Anterior cingulate cortex (tissue), 58 donors: ENCODE measurements at regions not wholly inside any gene's neighbourhood (a gene's known extent, or its start where the extent isn't known, plus 50 kb on each side); places are given as distances from the start of the nearest gene placed in this dataset.

ENCODE experiments used
- DNase-seq, 58 donors: peaks; one replicate each; lab custom pipeline; 2025; lab: John Stamatoyannopoulos, UW

DNA sequence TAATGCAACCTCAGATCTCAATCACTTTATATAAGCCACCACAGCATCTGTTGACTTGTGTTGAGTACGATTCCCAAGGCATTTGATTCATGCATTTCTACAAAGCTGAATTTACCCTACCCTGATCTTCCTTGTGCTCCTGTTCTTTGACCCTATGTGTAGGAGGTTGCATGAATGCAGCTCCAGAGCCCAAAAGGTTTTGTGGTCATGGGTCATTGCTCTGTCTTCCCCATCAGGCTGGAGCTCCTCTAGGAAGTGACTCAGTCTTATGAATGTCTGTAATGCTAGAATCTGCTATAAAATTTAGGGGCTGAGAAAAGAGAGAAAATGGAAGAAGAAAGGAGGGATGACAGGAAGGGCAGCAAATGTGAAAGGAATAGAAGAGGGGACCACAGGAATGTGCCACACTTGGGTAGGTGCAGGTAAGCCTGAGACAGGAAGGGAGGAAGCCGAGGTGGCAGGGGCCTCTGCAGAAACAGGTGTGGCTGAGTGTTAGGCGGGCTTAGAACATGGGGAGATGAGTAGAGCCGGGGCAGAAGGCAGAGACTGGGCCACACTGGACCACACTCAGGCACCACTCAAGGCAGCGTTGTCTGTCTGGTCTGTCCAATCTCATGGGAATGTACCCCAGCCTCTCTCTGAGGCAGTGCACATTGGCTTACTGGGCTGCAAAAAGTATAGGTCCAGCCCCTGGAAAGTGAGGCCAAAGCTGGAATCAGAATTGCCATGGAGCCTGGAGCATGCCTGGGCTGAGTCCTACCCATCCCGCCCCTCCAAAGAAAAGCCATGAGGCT, 334.1 kb downstream of the BCL11B start:
- no peak for DNase-seq

DNA sequence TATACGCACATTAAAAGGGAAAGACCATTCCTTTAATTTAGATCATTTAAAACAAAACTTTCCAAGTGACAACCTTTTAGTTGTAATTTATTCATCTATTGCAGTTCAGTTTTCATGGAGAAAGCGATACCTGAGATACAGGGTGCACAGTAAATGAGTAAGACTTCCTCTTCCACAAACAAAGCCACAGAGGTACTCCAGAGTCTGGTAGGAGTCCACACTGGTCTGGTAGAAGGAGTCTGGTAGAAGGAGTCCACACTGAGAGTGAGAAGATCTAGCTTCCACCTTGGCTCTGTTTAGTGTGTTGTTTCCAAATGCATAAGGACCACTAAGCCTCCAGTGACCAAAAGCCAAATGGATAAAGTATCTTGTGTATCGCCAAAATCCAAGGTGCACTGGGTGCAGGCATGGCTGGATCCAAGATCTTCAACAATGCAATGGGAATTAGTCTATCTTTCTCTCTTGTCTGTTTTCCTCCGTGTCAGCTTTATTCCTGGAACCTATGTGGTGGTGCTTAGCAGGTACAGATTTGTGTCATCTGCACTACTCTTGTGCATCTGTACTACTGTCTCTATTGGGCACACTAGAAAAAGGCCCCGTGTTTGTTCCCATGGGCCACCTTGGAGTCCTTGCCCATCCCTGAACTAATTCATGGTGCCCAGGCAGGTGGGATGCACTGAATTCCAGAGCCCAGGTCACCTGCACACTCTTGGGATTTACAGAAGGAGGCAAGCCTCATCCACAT, 331.1 kb downstream of the BCL11B start:
- no peak for DNase-seq

DNA sequence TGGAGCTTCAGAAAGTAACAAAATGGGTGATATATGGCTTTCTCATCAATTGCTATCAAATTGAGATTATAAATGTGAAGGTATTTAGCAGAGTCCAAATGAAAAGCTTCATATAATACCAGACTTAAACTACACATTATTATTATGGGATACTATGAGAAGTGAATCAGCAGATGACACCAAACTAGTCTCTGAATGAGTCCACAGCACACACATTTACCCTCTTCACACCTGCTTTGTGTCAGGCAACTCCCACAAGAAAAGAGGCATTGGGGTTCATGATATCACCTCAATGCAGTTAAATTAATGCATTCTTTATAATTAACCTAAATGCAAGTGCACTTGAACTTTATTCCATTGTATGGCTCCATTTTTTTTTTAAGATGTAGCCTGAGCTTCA, 330.5 kb downstream of the BCL11B start:
- DNase-seq, result no peak

DNA sequence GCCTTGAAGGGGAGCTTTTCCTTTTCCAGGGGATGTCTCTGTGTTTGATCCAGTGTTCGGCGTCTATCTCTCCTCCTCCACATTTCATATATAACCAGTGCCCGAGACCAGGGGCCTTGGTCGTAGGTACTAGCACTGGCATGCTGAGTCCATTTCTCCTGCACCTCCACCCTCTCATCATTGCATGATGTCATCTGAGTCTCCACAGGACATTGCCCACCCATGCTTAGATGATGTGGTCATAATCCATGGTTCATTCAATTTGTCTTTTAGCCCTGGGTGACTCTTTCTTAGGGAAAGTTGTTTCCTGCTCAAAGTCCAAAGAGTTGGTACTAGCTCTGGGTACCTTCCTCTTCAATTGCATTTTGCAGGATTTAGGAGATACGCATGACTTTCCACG, 328.1 kb downstream of the BCL11B start:
- no peak for DNase-seq

DNA sequence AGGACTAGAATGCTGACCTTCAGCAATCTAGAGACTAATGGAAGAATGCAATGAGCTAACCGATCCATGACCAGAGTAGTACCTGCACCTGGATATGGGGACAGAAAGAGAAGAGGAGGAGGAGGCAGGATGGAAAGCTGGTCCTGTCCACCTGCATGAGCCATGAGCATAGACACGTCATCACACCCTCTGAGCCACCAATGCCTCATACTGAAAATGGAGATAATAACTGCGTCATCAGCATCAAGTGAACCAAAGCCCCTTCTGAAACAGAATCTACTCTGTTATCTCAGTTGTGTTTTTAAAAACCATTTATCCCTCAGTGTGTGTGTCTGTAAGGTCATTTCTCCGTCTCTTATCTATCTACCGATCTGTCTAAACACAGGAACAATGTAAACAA, 327.0 kb downstream of the BCL11B start:
- DNase-seq, result no peak

DNA sequence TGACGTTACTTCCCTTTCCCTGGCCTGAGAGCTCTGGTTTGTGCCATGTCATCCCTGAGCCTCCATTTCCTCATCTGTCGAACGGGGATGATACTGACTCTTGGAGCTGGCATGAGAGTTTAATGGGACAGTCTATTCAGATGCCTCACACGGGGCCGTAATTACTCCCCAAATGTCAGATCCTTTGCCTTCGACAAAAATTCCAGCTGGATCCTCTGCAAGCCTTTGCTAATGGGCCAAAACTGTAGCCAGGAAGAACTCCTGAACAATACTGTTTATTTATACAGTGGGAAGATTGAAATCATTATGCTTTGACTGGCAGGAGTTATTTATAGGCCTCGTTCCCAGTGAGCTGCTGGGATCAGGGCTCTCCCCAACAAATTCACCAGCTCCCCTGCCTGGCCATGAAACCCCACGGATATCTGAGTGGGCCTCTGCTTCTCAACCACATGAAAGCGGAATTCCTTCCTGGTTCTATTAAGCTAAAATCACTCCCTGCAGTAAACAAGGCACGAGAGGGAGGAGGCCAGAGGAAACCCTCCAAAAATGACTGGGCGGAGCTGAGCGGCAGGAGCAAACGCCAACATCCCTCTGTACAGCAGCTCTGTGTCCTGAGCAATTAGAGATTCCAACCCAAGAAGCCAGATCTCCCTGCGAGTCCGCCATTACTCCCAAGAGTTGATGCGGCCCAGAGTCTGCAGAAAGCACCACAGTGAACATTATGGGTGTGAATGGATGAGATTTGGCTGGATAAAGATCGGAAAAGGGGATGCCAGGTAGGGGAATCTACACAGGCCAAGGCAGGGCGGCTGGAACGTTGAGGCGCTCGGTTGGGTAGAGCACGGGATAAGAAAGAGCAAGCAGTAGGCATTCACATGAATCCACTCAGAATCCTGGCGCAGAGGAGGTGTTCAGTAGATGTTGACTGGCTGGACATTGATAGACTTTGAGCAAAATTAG, 326.1 kb downstream of the BCL11B start:
- no peak for DNase-seq

DNA sequence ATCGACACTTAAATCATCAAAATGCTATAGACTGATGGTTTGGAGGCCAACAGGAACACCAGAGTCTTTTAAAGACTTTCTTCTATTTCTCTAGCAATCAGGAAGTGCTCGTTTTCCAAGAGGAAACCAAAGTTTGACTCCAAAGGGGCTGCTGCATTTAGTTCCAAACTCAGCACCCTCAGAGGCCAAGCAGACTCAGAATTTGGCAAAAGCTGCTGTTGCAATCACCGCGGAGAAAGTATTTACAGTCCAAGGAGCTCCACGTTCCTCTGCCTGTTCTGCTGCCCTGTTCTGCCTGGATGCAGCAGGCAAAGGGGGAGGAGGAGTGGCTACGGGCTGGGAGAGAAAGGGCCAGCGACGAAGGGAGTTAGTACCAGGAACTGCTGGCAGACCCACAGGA, 325.1 kb downstream of the BCL11B start:
- peak in 1 of 58 donors; percentile 24 for DNase-seq

DNA sequence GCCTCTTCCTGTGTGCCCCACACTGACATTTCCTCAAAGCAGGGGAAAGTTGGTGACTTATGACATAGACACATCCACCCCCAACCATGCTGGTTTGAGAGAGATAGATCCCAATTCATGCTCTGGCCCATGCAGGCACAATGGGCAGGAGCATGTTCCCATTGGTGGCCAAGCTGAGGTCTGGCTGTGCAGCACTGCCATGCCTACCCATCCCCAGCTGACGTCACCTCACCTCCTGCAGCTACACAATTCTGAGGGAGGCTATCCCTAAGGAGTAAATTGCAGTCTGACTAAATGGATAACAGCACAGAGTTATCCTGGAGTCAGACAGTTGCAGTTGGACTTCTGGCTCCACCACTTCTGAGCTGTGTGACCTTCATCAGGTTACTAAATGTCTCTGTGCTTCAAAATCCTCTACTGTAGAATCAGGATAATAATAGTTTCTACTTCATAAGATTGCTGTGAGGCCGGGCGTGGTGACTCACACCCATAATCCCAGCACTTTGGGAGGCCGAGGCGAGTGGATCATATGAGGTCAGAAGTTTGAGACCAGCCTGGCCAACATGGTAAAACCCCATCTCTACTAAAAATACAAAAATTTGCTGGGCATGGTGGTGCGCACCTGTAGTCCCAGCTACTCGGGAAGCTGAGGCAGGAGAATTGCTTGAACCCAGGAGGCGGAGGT, 323.9 kb downstream of the BCL11B start:
- DNase-seq, result no peak

DNA sequence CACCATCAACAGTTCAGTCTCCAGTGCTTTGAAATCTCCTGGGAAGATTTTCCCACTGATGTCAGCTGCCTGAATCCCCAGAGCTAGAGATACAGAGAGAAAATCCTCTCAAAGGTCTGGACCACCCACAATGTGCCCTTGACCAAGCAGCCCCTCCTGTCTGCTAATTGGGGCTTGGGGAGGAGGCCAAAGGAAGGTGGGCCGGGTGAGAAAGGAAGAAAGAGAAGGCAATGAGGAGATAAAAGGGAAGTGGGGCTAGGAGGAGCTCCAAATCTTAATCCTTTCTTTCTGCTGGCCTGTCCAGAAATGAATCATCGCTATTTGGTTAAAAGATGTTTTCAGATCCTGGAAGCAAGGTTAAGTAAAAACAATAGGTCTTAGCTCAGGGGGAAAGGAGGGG, 322.9 kb downstream of the BCL11B start:
- no peak for DNase-seq

DNA sequence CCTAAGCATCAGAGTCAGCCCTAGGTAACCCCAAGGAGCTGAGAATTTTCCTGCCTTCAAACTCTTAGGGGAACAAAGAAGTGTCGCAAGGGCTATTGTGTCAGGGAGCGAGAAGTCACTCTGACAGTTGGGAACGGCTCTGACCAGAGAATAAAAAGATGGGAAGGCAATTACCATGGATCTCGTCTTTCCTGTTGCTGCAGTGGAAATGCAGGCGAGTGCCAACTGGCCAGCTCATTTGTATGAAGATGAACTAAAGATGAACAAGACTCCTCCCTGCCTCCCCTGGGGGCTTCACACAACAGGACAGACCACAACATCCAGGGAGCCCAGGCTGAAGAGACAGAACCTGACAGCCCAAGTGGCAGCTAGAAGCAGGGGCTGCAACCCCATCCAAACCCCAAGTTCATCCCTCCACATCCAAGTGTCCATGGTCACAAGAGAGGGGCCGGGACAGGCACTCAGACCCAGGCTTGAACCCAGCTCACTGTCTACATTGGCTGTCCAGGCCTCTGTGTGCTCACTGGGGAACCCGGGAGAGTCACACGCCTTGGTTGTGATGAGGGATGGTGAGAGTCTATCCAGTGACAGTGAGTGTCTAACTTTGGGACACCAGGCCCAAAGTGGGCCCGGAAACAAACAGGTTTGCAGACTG, 322.4 kb downstream of the BCL11B start:
- DNase-seq, result no peak

DNA sequence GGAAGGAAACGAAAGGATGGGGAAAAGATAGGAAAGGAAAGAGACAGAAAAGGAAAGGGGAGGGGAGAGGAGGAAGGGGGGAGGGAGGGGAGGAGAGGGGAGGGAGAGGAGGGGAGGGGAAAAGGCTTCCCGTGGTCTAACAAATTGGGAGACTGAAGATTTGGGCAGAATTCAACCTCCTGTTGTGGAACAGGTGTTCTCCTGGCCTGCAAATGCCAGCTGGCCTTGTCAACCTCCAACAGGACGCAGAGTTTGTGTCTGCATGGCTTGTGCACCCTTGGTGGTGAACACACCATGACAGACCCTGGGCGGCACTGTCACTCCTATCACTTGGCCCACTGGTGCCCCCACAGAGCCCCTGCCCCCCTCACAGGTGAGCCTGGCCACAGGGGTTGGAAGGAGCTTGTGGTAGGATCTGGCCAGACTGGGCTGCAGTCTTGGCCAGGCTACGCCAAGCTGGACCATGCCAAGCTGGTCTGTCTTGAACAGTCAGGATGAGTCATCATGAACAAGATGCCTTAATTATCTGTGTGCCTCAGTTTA, 321.6 kb downstream of the BCL11B start:
- DNase-seq, result no peak

DNA sequence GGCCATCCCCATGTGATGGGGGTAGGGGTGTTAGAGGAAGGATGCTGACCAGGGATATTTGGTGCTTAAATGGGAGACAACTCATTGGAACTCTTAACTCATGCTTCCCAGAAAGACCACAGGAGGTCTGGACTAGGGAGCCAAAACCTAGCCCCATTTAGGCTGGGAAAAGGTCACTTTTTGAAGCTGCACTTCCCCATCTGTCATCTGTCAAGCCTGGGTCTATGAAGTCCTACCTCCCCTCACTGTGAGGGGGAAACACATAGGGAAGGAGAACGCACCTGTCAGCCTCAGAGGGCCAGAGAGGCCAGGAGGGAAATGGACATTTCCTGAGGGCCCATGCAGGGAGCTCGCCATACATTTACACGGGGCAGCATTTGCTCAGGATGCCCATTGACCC, 321.0 kb downstream of the BCL11B start:
- no peak for DNase-seq

DNA sequence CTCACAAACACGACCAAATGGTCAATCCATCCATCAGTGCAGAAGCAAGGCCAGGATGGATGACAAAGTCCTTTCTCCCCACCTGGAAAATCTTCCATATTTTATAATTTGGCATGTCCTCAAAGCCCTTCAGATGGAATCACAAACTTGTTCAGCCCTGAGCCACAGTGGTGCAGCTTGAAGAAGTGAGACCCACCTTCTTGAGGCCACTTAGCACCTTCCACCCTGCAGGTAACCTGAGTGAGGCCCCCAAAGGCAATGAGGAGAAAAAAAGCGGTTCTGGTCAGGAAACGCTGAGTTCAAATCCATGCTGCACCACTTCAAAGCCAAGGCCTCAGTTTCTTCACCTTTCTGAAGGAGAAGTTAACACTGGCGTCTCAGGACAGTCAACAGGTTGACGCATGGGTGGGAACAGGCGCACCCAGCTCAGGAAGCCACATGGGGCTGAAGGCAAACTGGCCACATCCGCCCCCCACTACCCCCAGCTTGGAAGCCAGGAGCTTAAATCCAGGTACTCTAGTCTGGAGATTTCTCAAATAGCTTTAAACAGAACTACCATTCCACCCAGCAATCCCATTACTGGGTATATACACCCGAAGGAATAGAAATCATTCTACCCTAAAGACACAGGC, 320.4 kb downstream of the BCL11B start:
- no peak for DNase-seq

DNA sequence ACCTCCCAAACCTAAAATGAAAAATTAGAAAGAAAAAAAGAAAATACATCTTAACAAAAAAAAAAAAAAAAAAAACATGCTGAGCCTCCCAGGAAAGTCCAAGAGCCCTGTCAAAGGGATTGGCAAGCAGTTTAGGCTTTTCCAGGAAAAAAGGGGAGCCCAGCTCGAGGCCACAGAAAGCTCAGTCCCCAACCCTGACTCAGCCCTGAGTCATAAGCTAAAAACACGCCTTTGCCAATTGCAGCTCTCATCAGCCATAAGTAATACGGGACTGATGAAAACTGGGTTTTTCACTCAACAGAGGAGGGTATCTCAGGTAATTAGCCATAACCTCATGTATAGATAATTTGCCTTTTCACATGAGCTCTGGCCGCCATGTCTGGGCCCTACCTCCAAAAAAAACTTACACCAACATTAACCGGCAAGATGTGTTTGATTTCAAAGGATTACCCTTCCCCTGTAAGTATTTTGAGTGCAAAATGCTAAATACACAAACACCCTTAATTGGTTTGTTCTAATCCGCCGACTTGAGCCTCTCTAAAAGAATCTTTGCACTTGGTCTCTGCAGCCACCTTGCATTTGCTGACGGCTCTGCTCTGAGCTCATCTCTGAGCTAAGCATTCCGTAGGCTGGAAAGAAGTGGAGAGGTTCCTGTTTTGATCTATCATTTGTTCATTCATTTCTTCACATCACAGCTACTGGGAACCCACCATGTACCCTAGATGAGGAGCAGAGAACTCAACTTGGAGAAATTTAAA, 319.2 kb downstream of the BCL11B start:
- DNase-seq, result peak in 2 of 58 donors; percentile 10 to 46

DNA sequence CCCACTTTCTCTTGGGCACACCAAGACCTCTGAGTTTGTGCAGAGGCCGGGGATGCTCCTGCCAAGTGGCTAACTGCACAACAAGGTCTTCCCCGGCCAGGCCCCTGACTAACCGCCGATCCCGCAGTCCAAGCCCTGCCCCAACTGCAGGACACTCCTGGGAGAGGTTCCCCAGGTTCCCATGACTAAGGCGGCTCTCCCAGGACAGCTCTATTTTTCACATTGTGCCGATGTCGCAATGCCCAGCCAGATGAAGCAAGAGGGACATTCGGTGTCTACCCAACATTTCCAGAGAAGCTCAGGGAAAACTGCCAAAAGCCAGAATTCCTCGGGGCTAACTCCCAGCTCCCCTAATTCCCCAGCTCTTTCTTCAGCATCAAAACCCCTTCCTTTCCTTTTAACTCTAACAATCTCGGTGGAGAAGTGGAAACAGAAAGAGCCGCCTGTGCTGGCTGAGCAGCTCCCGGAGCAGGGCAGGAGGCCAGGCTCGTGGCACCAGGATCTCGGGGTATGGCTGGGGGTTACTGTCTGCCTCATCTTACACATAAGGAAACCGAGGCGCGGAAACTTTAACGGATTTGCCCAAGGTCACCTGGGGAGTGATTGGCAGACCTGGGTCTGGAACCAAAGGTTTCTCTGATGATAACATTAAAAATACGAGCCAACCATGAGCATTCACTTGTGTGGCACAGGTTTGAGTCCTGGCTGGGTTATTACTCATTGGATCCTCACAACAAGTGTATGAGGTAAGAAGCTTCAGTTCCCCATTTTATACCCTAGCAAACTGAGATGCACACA, 318.2 kb downstream of the BCL11B start:
- DNase-seq, result peak in 2 of 58 donors; percentile 19 to 57

DNA sequence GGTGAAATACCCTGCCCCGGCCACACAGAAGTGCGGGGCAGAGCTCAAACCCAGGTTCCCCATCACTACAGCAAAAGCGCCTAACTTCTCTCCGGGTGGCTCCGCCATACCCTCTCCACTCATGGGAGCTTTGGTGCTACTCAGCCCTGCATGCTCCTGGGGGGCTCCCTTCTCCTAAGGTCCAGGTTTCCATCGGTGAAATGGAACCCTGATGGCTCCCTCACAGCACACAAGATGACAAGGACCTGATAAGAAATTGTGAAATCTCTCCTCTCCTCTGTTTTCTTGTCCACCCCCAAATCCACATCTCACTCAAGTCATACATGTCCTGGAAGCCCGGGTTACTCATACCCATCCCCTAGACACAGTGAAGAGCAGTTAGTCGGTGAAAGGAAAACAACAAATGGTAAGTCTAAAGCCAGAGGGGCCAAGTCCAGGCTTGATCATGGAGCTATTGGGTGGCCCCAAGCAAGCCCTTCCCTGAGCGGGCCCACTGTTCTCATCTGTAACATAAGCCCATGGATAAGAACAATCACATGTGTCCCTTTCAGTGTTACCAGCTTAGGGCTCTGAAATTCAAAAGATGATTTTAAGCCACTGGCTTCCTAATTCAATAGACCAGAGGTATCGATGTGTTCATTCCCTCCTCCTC, 317.5 kb downstream of the BCL11B start:
- no peak for DNase-seq
